ENCODE measurements at regions not wholly inside any gene's neighbourhood (a gene's known extent, or its start where the extent isn't known, plus 50 kb on each side); places are given as distances from the start of the nearest gene placed in this dataset.

- no peaks in the 10 kb centered on the region for H3K36me3 ChIP-seq (ENCODE audit: low read length)
- no peak overlapping the region for H2AFZ ChIP-seq (ENCODE audit: low read depth, low read length, severe bottlenecking)
- no peaks in the 10 kb centered on the region for H4K20me1 ChIP-seq (ENCODE audit: low read depth, low read length)
- no peaks in the 10 kb centered on the region for H3K79me2 ChIP-seq (ENCODE audit: insufficient read depth, low read length)
- no peaks in the 10 kb centered on the region for H3K9me3 ChIP-seq (ENCODE audit: insufficient read depth, low read length)
- H3K9me2 ChIP-seq (replicated peaks; ENCODE audit: insufficient read depth, low read length): no peaks in the 10 kb centered on the region
- no peak overlapping the region for H3K4me3 ChIP-seq (ENCODE audit: insufficient read depth, low read length, poor library complexity, severe bottlenecking)
- H3K9ac ChIP-seq (ENCODE audit: low read length): no peak overlapping the region
- no peak overlapping the region for H3K4me2 ChIP-seq (ENCODE audit: low read depth, low read length, poor library complexity, severe bottlenecking)
- H3K27ac ChIP-seq (ENCODE audit: low read depth, low read length): no peak overlapping the region
- TF ChIP-seq EZH2phosphoT487 (conservative IDR thresholded peaks at IDR 0.05; ENCODE audit: low read length): no peak
- TF ChIP-seq CTCF (IDR thresholded peaks at IDR 0.05; ENCODE audit: insufficient read depth, low read length, poor library complexity, severe bottlenecking): no peak
- H3K27me3 ChIP-seq (ENCODE audit: low read length): no peaks in the 10 kb centered on the region
- H3F3A ChIP-seq (ENCODE audit: insufficient read depth): no peaks in the 10 kb centered on the region
Measured at GRCh38 chr18:75824661-75825060, 397.2 kb upstream of the SMIM21 start.

GRCh38 chr18:75823471-75823870 lies 396.0 kb upstream of the SMIM21 start:
- no peak overlapping the region for H3K27ac ChIP-seq (ENCODE audit: low read depth, low read length)
- H3K9me2 ChIP-seq (replicated peaks; ENCODE audit: insufficient read depth, low read length): no peaks in the 10 kb centered on the region
- H3K4me2 ChIP-seq (ENCODE audit: low read depth, low read length, poor library complexity, severe bottlenecking): no peak overlapping the region
- no peak overlapping the region for H2AFZ ChIP-seq (ENCODE audit: low read depth, low read length, severe bottlenecking)
- H3K79me2 ChIP-seq (ENCODE audit: insufficient read depth, low read length): no peaks in the 10 kb centered on the region
- H3K9ac ChIP-seq (ENCODE audit: low read length): no peak overlapping the region
- H3F3A ChIP-seq (ENCODE audit: insufficient read depth): no peaks in the 10 kb centered on the region
- no peak overlapping the region for H3K4me3 ChIP-seq (ENCODE audit: insufficient read depth, low read length, poor library complexity, severe bottlenecking)
- no peaks in the 10 kb centered on the region for H3K9me3 ChIP-seq (ENCODE audit: insufficient read depth, low read length)
- H3K36me3 ChIP-seq (ENCODE audit: low read length): no peaks in the 10 kb centered on the region
- TF ChIP-seq EZH2phosphoT487 (conservative IDR thresholded peaks at IDR 0.05; ENCODE audit: low read length): no peak
- TF ChIP-seq CTCF (IDR thresholded peaks at IDR 0.05; ENCODE audit: insufficient read depth, low read length, poor library complexity, severe bottlenecking): no peak
- no peaks in the 10 kb centered on the region for H3K27me3 ChIP-seq (ENCODE audit: low read length)
- no peaks in the 10 kb centered on the region for H4K20me1 ChIP-seq (ENCODE audit: low read depth, low read length)

GRCh38 chr18:75818383-75818782 lies 390.9 kb upstream of the SMIM21 start:
- no peak for TF ChIP-seq EZH2phosphoT487 (conservative IDR thresholded peaks at IDR 0.05; ENCODE audit: low read length)
- no peak for TF ChIP-seq CTCF (IDR thresholded peaks at IDR 0.05; ENCODE audit: insufficient read depth, low read length, poor library complexity, severe bottlenecking)
- no peaks in the 10 kb centered on the region for H3K79me2 ChIP-seq (ENCODE audit: insufficient read depth, low read length)

More at GRCh38 chr18:75818383-75818782, 390.9 kb upstream of the SMIM21 start:
- no peaks in the 10 kb centered on the region for H4K20me1 ChIP-seq (ENCODE audit: low read depth, low read length)
- no peak overlapping the region for H3K4me3 ChIP-seq (ENCODE audit: insufficient read depth, low read length, poor library complexity, severe bottlenecking)
- H3K4me2 ChIP-seq (ENCODE audit: low read depth, low read length, poor library complexity, severe bottlenecking): no peak overlapping the region
- H2AFZ ChIP-seq (ENCODE audit: low read depth, low read length, severe bottlenecking): no peak overlapping the region
- no peaks in the 10 kb centered on the region for H3K27me3 ChIP-seq (ENCODE audit: low read length)
- H3K9me3 ChIP-seq (ENCODE audit: insufficient read depth, low read length): no peaks in the 10 kb centered on the region
- no peaks in the 10 kb centered on the region for H3K9me2 ChIP-seq (replicated peaks; ENCODE audit: insufficient read depth, low read length)
- H3K27ac ChIP-seq (ENCODE audit: low read depth, low read length): no peak overlapping the region
- H3K9ac ChIP-seq (ENCODE audit: low read length): no peak overlapping the region
- H3K36me3 ChIP-seq (ENCODE audit: low read length): no peaks in the 10 kb centered on the region
- no peaks in the 10 kb centered on the region for H3F3A ChIP-seq (ENCODE audit: insufficient read depth)
